Keratinocyte (primary cell): ENCODE measurements at regions not wholly inside any gene's neighbourhood (a gene's known extent, or its start where the extent isn't known, plus 50 kb on each side); places are given as distances from the start of the nearest gene placed in this dataset.

ENCODE experiments used
- CTCF ChIP-seq, 3 experiments: IDR thresholded peaks in 1 of 3; conservative IDR thresholded peaks in 1 of 3; optimal IDR thresholded peaks in 1 of 3; 2 replicates in 2 of 3; 3 replicates in 1 of 3; pipeline versions ENCODE3 to v1.5.1; 2011; ENCODE audit warnings: low read length in 3 of 3, mild to moderate bottlenecking in 3 of 3, moderate library complexity in 2 of 3, control low read depth in 1 of 3, inconsistent platforms in 1 of 3; ENCODE audit not compliant: insufficient read depth in 2 of 3; ENCODE audit errors: extremely low read depth in 1 of 3
- EZH2 ChIP-seq: IDR thresholded peaks from one replicate; pipeline ENCODE4 v1.6.1; 2012; ENCODE audit warnings: inconsistent platforms, mild to moderate bottlenecking, low read length, moderate library complexity

- no peak for TF ChIP-seq EZH2
- TF ChIP-seq CTCF (optimal IDR thresholded peaks at IDR 0.05 in 1 of 3, IDR thresholded peaks at IDR 0.05 in 1 of 3, conservative IDR thresholded peaks at IDR 0.05 in 1 of 3; ENCODE audit: extremely low read depth in 1 of 3, insufficient read depth in 2 of 3, low read length in 3 of 3), result no peak
Observed at GRCh38 chr17:43332230-43332629, 66.6 kb upstream of the ARL4D start.
